ENCODE measurements at regions not wholly inside any gene's neighbourhood (a gene's known extent, or its start where the extent isn't known, plus 50 kb on each side); places are given as distances from the start of the nearest gene placed in this dataset.

GRCh38 chr10:8206882-8207281 is 152.4 kb downstream of the GATA3 start:
- DNase-seq (ENCODE audit: low read depth), result no peak
- no peak overlapping the region for H3K4me3 ChIP-seq (replicated peaks; ENCODE audit: low read depth, low read length)
- no peak for TF ChIP-seq CTCF (IDR thresholded peaks at IDR 0.05; ENCODE audit: low read length, missing control alignments)

GRCh38 chr10:8211631-8212030 is 157.1 kb downstream of the GATA3 start:
- peak; percentile 9 for DNase-seq (ENCODE audit: low read depth)
- H3K4me3 ChIP-seq (replicated peaks; ENCODE audit: low read depth, low read length), result no peak overlapping the region
- no peak for TF ChIP-seq CTCF (IDR thresholded peaks at IDR 0.05; ENCODE audit: low read length, missing control alignments)

GRCh38 chr10:8213735-8214134 is 159.2 kb downstream of the GATA3 start:
- H3K4me3 ChIP-seq (replicated peaks; ENCODE audit: low read depth, low read length), result no peak overlapping the region
- no peak for TF ChIP-seq CTCF (IDR thresholded peaks at IDR 0.05; ENCODE audit: low read length, missing control alignments)
- no peak for DNase-seq (ENCODE audit: low read depth)

GRCh38 chr10:8214587-8214986 is 160.1 kb downstream of the GATA3 start:
- no peak overlapping the region for H3K4me3 ChIP-seq (replicated peaks; ENCODE audit: low read depth, low read length)
- no peak for TF ChIP-seq CTCF (IDR thresholded peaks at IDR 0.05; ENCODE audit: low read length, missing control alignments)
- DNase-seq (ENCODE audit: low read depth), result no peak

- no peak for TF ChIP-seq CTCF (IDR thresholded peaks at IDR 0.05; ENCODE audit: low read length, missing control alignments)
- no peak overlapping the region for H3K4me3 ChIP-seq (replicated peaks; ENCODE audit: low read depth, low read length)
- no peak for DNase-seq (ENCODE audit: low read depth)
These were observed 162.4 kb downstream of the GATA3 start for GRCh38 chr10:8216893-8217292.

GRCh38 chr10:8221451-8221850 is 167.0 kb downstream of the GATA3 start:
- no peak overlapping the region for H3K4me3 ChIP-seq (replicated peaks; ENCODE audit: low read depth, low read length)
- no peak for TF ChIP-seq CTCF (IDR thresholded peaks at IDR 0.05; ENCODE audit: low read length, missing control alignments)
- DNase-seq (ENCODE audit: low read depth), result no peak

GRCh38 chr10:8224591-8224990 is 170.1 kb downstream of the GATA3 start:
- no peak for DNase-seq (ENCODE audit: low read depth)
- no peak overlapping the region for H3K4me3 ChIP-seq (replicated peaks; ENCODE audit: low read depth, low read length)
- TF ChIP-seq CTCF (IDR thresholded peaks at IDR 0.05; ENCODE audit: low read length, missing control alignments), result no peak
